ENCODE measurements at regions not wholly inside any gene's neighbourhood (a gene's known extent, or its start where the extent isn't known, plus 50 kb on each side); places are given as distances from the start of the nearest gene placed in this dataset.

DNA sequence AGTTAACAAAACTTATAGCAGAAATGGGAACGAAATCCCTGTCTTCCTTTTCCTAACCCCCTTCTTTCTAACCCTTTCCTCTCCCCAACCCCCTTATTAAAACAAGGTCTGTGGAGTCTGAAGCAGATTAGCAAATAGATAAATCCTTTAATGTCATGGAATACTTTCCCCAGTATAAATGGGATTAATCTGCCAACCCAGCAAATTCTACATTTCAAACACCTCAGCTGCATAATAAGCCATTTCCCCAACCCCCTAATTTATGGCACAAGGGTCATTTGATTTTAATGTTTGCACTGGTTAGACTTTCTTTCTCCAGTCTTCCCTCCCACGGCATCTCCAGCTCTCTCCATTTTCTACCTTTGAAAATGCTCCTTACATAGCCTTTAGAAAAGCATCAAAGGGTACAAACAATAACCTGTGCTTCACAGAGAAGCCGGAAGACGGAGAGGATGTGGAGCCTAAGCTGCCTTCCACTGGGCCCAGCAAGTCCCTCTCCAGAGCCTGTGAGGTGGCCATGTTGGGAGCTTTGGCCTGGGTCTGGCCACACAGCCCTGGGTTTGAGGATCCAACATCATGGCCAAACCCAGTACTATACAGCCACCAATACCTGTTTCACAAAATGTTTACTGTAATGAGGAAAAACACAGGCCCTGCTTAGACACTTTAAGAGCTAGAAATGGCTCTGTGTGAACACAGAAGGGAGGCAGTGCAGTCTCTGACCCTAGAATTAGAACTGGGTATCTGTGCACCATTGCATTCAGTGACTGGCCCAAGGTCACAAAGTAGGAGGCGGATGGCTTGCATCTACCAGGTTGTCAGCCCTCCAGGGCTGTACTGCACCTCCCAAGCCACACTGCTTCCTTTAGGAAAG, 56.9 kb upstream of the SPRY1 start:
- no peak for DNase-seq

DNA sequence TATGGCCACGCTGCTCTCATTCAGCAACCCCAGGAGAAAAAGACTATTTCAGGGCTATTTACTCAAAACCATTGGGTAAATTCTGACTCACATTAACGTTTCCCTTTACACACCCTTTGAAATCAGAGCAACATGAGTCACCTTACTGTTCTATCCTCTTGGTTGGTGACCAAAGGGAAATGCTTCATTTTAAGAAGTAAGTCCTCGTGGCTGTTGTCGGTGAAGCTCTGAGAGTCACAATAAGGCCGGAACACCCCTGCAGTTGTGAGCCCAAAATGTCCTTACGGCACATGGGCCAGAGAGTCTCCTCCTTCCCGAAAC, 56.3 kb upstream of the SPRY1 start:
- DNase-seq = no peak

- DNase-seq = no peak
These were observed 54.1 kb upstream of the SPRY1 start for GRCh38 chr4:123342498-123342897.

- no peak for DNase-seq
These were observed 53.1 kb upstream of the SPRY1 start for GRCh38 chr4:123343400-123344041.

DNA sequence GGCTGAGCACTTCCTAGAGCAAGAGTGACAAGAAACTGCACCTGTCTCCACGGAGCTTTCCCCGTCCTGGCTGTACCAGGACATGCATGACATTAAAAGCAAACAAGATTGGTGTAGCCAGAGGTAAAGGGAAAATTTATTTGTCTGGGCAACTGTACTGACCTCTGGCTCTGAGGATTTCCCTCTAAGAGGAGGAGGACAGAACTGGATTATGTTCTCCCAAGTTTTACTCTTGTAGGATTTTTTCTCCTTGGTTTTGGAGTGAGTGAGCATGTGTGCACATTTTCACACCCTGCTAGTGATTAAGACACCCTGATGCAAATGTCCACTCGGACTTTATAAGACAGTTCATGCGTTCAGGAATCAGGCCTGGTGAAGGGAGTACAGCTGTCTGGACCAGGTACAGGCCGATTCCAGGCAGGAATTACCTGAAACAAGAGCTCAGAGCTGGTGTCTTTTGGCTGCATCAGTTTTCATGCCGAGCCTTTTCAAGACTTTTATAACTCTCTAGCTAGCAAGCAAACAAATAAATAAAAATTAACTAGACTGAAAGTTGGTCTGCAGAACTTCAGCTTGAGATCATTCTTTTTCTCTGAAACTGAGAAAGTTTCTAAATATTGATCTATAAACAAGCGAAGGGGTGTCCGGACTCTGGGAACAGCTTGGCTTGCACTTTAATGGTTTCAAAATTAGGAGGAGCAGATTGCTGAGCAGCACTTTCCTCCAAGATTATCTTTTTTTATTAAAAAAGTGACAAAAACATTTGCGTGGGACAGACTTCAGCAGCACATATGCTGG, 51.3 kb upstream of the SPRY1 start:
- no peak for DNase-seq

GRCh38 chr4:123345935-123346300, 50.7 kb upstream of the SPRY1 start:
- no peak for DNase-seq

- DNase-seq = no peak
These were observed 50.2 kb upstream of the SPRY1 start for GRCh38 chr4:123346330-123346940.
